ENCODE measurements at regions not wholly inside any gene's neighbourhood (a gene's known extent, or its start where the extent isn't known, plus 50 kb on each side); places are given as distances from the start of the nearest gene placed in this dataset.

- no peak for TF ChIP-seq NFIC (IDR thresholded peaks at IDR 0.05)
Observed at GRCh38 chr4:99754756-99755155, 61.9 kb upstream of the DAPP1 start.

GRCh38 chr4:99753931-99754330 lies 62.7 kb upstream of the DAPP1 start:
- no peak for TF ChIP-seq ZBTB7A (IDR thresholded peaks at IDR 0.05; ENCODE audit: low read depth)
- TF ChIP-seq FOXM1 (IDR thresholded peaks at IDR 0.05; ENCODE audit: borderline replicate concordance, low read depth) = no peak
- no peak for TF ChIP-seq TCF12 (IDR thresholded peaks at IDR 0.05; ENCODE audit: low read depth)
- no peak for TF ChIP-seq NFIC (IDR thresholded peaks at IDR 0.05)
- no peak for TF ChIP-seq MAX (IDR thresholded peaks at IDR 0.05)
- TF ChIP-seq YY1 (IDR thresholded peaks at IDR 0.05; ENCODE audit: low read depth) = no peak
- TF ChIP-seq EGR1 (IDR thresholded peaks at IDR 0.05) = no peak

- TF ChIP-seq TAF1 (IDR thresholded peaks at IDR 0.05; ENCODE audit: low read depth) (no peak), TEAD4 (IDR thresholded peaks at IDR 0.05) (no peak), EGR1 (IDR thresholded peaks at IDR 0.05) (no peak), EP300 (IDR thresholded peaks at IDR 0.05; ENCODE audit: borderline replicate concordance) (no peak), CEBPB (IDR thresholded peaks at IDR 0.05) (no peak), MAX (IDR thresholded peaks at IDR 0.05) (no peak), USF1 (IDR thresholded peaks at IDR 0.05) (no peak), CREB1 (IDR thresholded peaks at IDR 0.05; ENCODE audit: low read depth) (no peak), ZBTB7A (IDR thresholded peaks at IDR 0.05; ENCODE audit: low read depth) (no peak), FOXM1 (IDR thresholded peaks at IDR 0.05; ENCODE audit: borderline replicate concordance, low read depth) (no peak), RAD21 (IDR thresholded peaks at IDR 0.05; ENCODE audit: low read depth) (no peak), TCF12 (IDR thresholded peaks at IDR 0.05; ENCODE audit: low read depth) (no peak), NFIC (IDR thresholded peaks at IDR 0.05) (no peak), YY1 (IDR thresholded peaks at IDR 0.05; ENCODE audit: low read depth) (no peak)
- TF ChIP-seq, protein P1, sequence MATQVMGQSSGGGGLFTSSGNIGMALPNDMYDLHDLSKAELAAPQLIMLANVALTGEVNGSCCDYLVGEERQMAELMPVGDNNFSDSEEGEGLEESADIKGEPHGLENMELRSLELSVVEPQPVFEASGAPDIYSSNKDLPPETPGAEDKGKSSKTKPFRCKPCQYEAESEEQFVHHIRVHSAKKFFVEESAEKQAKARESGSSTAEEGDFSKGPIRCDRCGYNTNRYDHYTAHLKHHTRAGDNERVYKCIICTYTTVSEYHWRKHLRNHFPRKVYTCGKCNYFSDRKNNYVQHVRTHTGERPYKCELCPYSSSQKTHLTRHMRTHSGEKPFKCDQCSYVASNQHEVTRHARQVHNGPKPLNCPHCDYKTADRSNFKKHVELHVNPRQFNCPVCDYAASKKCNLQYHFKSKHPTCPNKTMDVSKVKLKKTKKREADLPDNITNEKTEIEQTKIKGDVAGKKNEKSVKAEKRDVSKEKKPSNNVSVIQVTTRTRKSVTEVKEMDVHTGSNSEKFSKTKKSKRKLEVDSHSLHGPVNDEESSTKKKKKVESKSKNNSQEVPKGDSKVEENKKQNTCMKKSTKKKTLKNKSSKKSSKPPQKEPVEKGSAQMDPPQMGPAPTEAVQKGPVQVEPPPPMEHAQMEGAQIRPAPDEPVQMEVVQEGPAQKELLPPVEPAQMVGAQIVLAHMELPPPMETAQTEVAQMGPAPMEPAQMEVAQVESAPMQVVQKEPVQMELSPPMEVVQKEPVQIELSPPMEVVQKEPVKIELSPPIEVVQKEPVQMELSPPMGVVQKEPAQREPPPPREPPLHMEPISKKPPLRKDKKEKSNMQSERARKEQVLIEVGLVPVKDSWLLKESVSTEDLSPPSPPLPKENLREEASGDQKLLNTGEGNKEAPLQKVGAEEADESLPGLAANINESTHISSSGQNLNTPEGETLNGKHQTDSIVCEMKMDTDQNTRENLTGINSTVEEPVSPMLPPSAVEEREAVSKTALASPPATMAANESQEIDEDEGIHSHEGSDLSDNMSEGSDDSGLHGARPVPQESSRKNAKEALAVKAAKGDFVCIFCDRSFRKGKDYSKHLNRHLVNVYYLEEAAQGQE (IDR thresholded peaks at IDR 0.05; ENCODE audit: low read depth) = no peak
Observed at GRCh38 chr4:99749445-99750391, 66.9 kb upstream of the DAPP1 start.

GRCh38 chr4:99746443-99746842 lies 70.2 kb upstream of the DAPP1 start:
- TF ChIP-seq USF1 (IDR thresholded peaks at IDR 0.05) (no peak), TCF12 (IDR thresholded peaks at IDR 0.05; ENCODE audit: low read depth) (no peak)

DNA sequence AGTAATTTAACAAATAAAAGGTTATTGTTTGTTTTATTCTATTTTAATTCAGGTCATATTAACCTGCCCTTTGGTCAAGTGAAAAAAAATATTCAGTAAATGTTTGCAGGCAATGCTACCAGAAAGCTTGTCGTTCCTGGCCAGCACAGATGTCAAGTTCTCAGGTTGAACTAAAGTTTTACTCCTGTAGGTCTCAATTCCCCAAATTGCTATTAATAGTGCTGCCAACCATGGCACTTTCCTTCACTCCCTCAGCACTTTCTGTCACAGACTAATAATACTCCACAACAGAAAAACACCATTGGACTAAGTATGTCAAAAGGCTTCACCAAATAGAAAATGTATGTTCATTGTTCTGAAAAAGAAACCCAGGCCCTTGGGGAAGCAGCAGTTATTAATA lies 79.2 kb upstream of the C4orf54 start:
- TF ChIP-seq FOXM1 (IDR thresholded peaks at IDR 0.05; ENCODE audit: borderline replicate concordance, low read depth) = no peak
- no peak for TF ChIP-seq RAD21 (IDR thresholded peaks at IDR 0.05; ENCODE audit: low read depth)
- no peak for TF ChIP-seq NFIC (IDR thresholded peaks at IDR 0.05)
- TF ChIP-seq EGR1 (IDR thresholded peaks at IDR 0.05) = no peak
- TF ChIP-seq TAF1 (IDR thresholded peaks at IDR 0.05; ENCODE audit: low read depth) = no peak
- no peak for TF ChIP-seq TEAD4 (IDR thresholded peaks at IDR 0.05)
- TF ChIP-seq CEBPB (IDR thresholded peaks at IDR 0.05) = no peak
- no peak for TF ChIP-seq TCF12 (IDR thresholded peaks at IDR 0.05; ENCODE audit: low read depth)
- TF ChIP-seq CREB1 (IDR thresholded peaks at IDR 0.05; ENCODE audit: low read depth) = no peak
- no peak for TF ChIP-seq MAX (IDR thresholded peaks at IDR 0.05)
- no peak for TF ChIP-seq ZBTB7A (IDR thresholded peaks at IDR 0.05; ENCODE audit: low read depth)
- no peak for TF ChIP-seq EP300 (IDR thresholded peaks at IDR 0.05; ENCODE audit: borderline replicate concordance)

DNA sequence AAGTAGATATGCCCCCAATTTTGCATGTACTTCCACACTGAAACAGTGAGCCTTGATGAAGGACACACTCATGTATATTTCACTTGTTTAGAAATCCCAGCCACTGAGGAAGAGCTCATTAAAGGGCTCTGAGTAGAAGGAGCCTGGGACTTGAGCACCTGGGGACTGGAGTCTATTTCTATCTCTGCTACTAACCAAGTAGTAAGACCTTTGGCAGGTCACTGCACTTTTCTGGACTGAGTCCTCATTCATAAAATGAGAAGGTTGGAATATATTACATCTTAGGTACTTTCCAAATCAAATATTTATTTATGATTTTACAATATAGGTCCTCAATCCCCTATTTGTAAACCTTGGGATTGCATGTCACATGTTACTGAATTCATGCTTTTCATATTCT lies 78.2 kb upstream of the C4orf54 start:
- TF ChIP-seq TCF12 (IDR thresholded peaks at IDR 0.05; ENCODE audit: low read depth) (no peak), EGR1 (IDR thresholded peaks at IDR 0.05) (no peak), RAD21 (IDR thresholded peaks at IDR 0.05; ENCODE audit: low read depth) (no peak), USF1 (IDR thresholded peaks at IDR 0.05) (no peak), NFIC (IDR thresholded peaks at IDR 0.05) (no peak), EP300 (IDR thresholded peaks at IDR 0.05; ENCODE audit: borderline replicate concordance) (no peak), ZBTB7A (IDR thresholded peaks at IDR 0.05; ENCODE audit: low read depth) (no peak), TEAD4 (IDR thresholded peaks at IDR 0.05) (no peak), CREB1 (IDR thresholded peaks at IDR 0.05; ENCODE audit: low read depth) (no peak), MAX (IDR thresholded peaks at IDR 0.05) (no peak), TAF1 (IDR thresholded peaks at IDR 0.05; ENCODE audit: low read depth) (no peak)
- TF ChIP-seq, protein P1 (IDR thresholded peaks at IDR 0.05; ENCODE audit: low read depth) = no peak
